CD14-positive monocyte (primary cell): ENCODE measurements at regions not wholly inside any gene's neighbourhood (a gene's known extent, or its start where the extent isn't known, plus 50 kb on each side); places are given as distances from the start of the nearest gene placed in this dataset.

Experiments
- DNase-seq, 3 donors: peaks; one replicate each; pipeline ENCODE4 v3.0.0-alpha.2; 2011 to 2022
- H2AFZ ChIP-seq: 2 replicates; pipeline ENCODE4 v1.6.0; 2012; ENCODE audit warnings: mild to moderate bottlenecking, low read depth, low read length, inconsistent platforms; ENCODE audit not compliant: insufficient read depth, poor library complexity, severe bottlenecking
- H3K27ac ChIP-seq, 2 donors: 1 replicate in 1 of 2; 2 replicates in 1 of 2; pipeline ENCODE4 v1.5.1; 2012 to 2013; ENCODE audit warnings: low read length in 2 of 2, control low read depth in 1 of 2, inconsistent platforms in 1 of 2, low read depth in 1 of 2, mild to moderate bottlenecking in 1 of 2
- H3K27me3 ChIP-seq, 2 donors: one replicate each; pipeline versions ENCODE4 v1.6.0 to v1.6.1; 2011 to 2013; ENCODE audit warnings: low read length in 2 of 2; ENCODE audit not compliant: control insufficient read depth in 2 of 2, insufficient read depth in 2 of 2
- H3K36me3 ChIP-seq, 2 donors: replicated peaks in 1 of 2; 1 replicate in 1 of 2; 2 replicates in 1 of 2; pipeline versions ENCODE4 v1.5.1 to v1.6.1; 2012 to 2013; ENCODE audit warnings: low read length in 2 of 2, control low read depth in 1 of 2, inconsistent platforms in 1 of 2, mild to moderate bottlenecking in 1 of 2; ENCODE audit not compliant: insufficient read depth in 2 of 2, control insufficient read depth in 1 of 2
- H3K4me1 ChIP-seq, 2 donors: 1 replicate in 1 of 2; 2 replicates in 1 of 2; pipeline versions ENCODE4 v1.5.1 to v1.6.1; 2012 to 2013; ENCODE audit warnings: low read length in 2 of 2, control low read depth in 1 of 2, inconsistent platforms in 1 of 2, mild to moderate bottlenecking in 1 of 2, moderate library complexity in 1 of 2; ENCODE audit not compliant: insufficient read depth in 2 of 2, control insufficient read depth in 1 of 2
- H3K4me2 ChIP-seq: replicated peaks from 2 replicates; pipeline ENCODE3; 2012; ENCODE audit warnings: low read length, moderate library complexity, mild to moderate bottlenecking; ENCODE audit not compliant: poor library complexity, severe bottlenecking; ENCODE audit errors: extremely low read depth
- H3K4me3 ChIP-seq, 3 experiments: fragments of 200-600 bp in 1 of 3; sonication (generic) in 1 of 3; replicated peaks in 1 of 3; 1 replicate in 2 of 3; 2 replicates in 1 of 3; pipeline ENCODE4 v1.5.1; 2011 to 2013; ENCODE audit warnings: low read length in 3 of 3, mild to moderate bottlenecking in 3 of 3, control low read depth in 2 of 3, low read depth in 2 of 3, inconsistent platforms in 1 of 3, moderate library complexity in 1 of 3
- H3K79me2 ChIP-seq: 2 replicates; pipeline ENCODE4 v1.6.0; 2012; ENCODE audit warnings: mild to moderate bottlenecking, control low read depth, inconsistent platforms, low read length, moderate library complexity; ENCODE audit not compliant: insufficient read depth
- H3K9ac ChIP-seq: 2 replicates; pipeline ENCODE4 v1.6.0; 2017; ENCODE audit warnings: low read length, mild to moderate bottlenecking; ENCODE audit not compliant: insufficient read depth, poor library complexity, severe bottlenecking
- H3K9me3 ChIP-seq, 2 donors: replicated peaks in 1 of 2; 1 replicate in 1 of 2; 2 replicates in 1 of 2; pipeline versions ENCODE4 v1.5.1 to v1.6.1; 2012 to 2013; ENCODE audit warnings: low read length in 2 of 2, control low read depth in 1 of 2; ENCODE audit not compliant: control insufficient read depth in 1 of 2, insufficient read depth in 1 of 2
- H4K20me1 ChIP-seq: 2 replicates; pipeline ENCODE4 v1.6.0; 2012; ENCODE audit warnings: mild to moderate bottlenecking, low read length, control low read depth, moderate library complexity; ENCODE audit not compliant: insufficient read depth
- H3K27ac Mint-ChIP-seq, 7 donors: one replicate each; pipeline ENCODE4 v1.8.0; 2020; ENCODE audit warnings: mild to moderate bottlenecking in 7 of 7, mixed read lengths in 7 of 7, moderate library complexity in 6 of 7, inconsistent platforms in 2 of 7
- H3K27me3 Mint-ChIP-seq, 3 donors: one replicate each; pipeline ENCODE4 v1.8.0; 2021 to 2022; ENCODE audit warnings: low read depth in 3 of 3, mild to moderate bottlenecking in 3 of 3, mixed read lengths in 3 of 3, moderate library complexity in 3 of 3, inconsistent platforms in 1 of 3
- H3K36me3 Mint-ChIP-seq, 2 donors: one replicate each; pipeline ENCODE4 v1.8.0; 2020; ENCODE audit warnings: mixed read lengths in 2 of 2, inconsistent platforms in 1 of 2, mild to moderate bottlenecking in 1 of 2
- H3K4me1 Mint-ChIP-seq: one replicate; pipeline ENCODE4 v1.8.0; 2020; ENCODE audit warnings: mild to moderate bottlenecking, mixed read lengths
- H3K4me3 Mint-ChIP-seq, 2 donors: one replicate each; pipeline ENCODE4 v1.8.0; 2020; ENCODE audit warnings: mild to moderate bottlenecking in 2 of 2, mixed read lengths in 2 of 2, moderate library complexity in 1 of 2
- H3K9me3 Mint-ChIP-seq, 7 donors: one replicate each; pipeline ENCODE4 v1.8.0; 2020 to 2022; ENCODE audit warnings: mixed read lengths in 7 of 7, mild to moderate bottlenecking in 6 of 7, moderate library complexity in 6 of 7, inconsistent platforms in 2 of 7
- CTCF ChIP-seq: fragments of 200-600 bp; IDR thresholded peaks from one replicate; pipeline ENCODE4 v1.8.0; 2022; ENCODE audit warnings: antibody characterized with exemption, mild to moderate bottlenecking
- WGBS: methylation state at CpG from one replicate; pipeline ENCODE4 v1.1.5; 2013; ENCODE audit warnings: missing lambda C conversion rate; ENCODE audit not compliant: insufficient coverage; 5-methylcytosine and 5-hydroxymethylcytosine counted together
- intact Hi-C, 2 donors: fragments of 100-400 bp; cut with micrococcal nuclease; formaldehyde crosslinking; loops; one replicate each; pipeline versions ENCODE4 v1.15.0 to v1.15.1; 2023

GRCh38 chr7:115128154-115128553, 206.3 kb downstream of the MDFIC start:
- no peak overlapping the region for H3K9ac ChIP-seq
- no peaks in the 10 kb centered on the region for H3K27me3 ChIP-seq
- no peaks in the 10 kb centered on the region for H3K4me1 Mint-ChIP-seq
- H3K4me3 ChIP-seq, result no peak overlapping the region
- no peak for TF ChIP-seq CTCF
- no CpG with 5 or more reads among the region's 2 CpGs for WGBS
- H3K4me1 ChIP-seq, result no peaks in the 10 kb centered on the region
- DNase-seq, result no peak
- no peaks in the 10 kb centered on the region for H3K36me3 Mint-ChIP-seq
- no peak overlapping the region for H3K4me3 Mint-ChIP-seq
- intact Hi-C loops, result no loop called here
- no peaks in the 10 kb centered on the region for H4K20me1 ChIP-seq
- H3K9me3 ChIP-seq, result no peaks in the 10 kb centered on the region
- no peak overlapping the region for H2AFZ ChIP-seq
- no peak overlapping the region for H3K27ac Mint-ChIP-seq
- no peaks in the 10 kb centered on the region for H3K27me3 Mint-ChIP-seq
- peaks cover 0 to 7% (median 0%) of the 10 kb centered on the region in 7 donors for H3K9me3 Mint-ChIP-seq
- no peaks in the 10 kb centered on the region for H3K79me2 ChIP-seq
- no peak overlapping the region for H3K4me2 ChIP-seq
- H3K36me3 ChIP-seq, result no peaks in the 10 kb centered on the region
- no peak overlapping the region for H3K27ac ChIP-seq

GRCh38 chr7:115127399-115128021, 205.6 kb downstream of the MDFIC start:
- no peak overlapping the region for H3K27ac Mint-ChIP-seq
- no peaks in the 10 kb centered on the region for H3K4me1 Mint-ChIP-seq
- Histone ChIP-seq H3K4me3 (no peak overlapping the region), H4K20me1 (no peaks in the 10 kb centered on the region), H3K9me3 (no peaks in the 10 kb centered on the region), H3K36me3 (no peaks in the 10 kb centered on the region), H3K9ac (no peak overlapping the region), H3K27ac (no peak overlapping the region), H3K27me3 (no peaks in the 10 kb centered on the region), H2AFZ (no peak overlapping the region), H3K4me1 (no peaks in the 10 kb centered on the region), H3K4me2 (no peak overlapping the region), H3K79me2 (no peaks in the 10 kb centered on the region)
- H3K9me3 Mint-ChIP-seq, result peaks cover 0 to 4% (median 0%) of the 10 kb centered on the region in 7 donors
- 80% methylated on average over 1 of the region's 5 CpGs for WGBS
- no peak overlapping the region for H3K4me3 Mint-ChIP-seq
- TF ChIP-seq CTCF, result no peak
- intact Hi-C loops, result no loop called here
- H3K27me3 Mint-ChIP-seq, result no peaks in the 10 kb centered on the region
- H3K36me3 Mint-ChIP-seq, result no peaks in the 10 kb centered on the region
- no peak for DNase-seq
